Neural cell (in vitro differentiated cells): ENCODE measurements at regions not wholly inside any gene's neighbourhood (a gene's known extent, or its start where the extent isn't known, plus 50 kb on each side); places are given as distances from the start of the nearest gene placed in this dataset.

ENCODE experiments used
- H2AFZ ChIP-seq: fragments of 200-600, 300-800 bp; sonication (generic), shearing (Covaris generic); 2 replicates; pipeline ENCODE4 v1.6.0; 2014; ENCODE audit warnings: low read depth, mild to moderate bottlenecking, antibody characterized with exemption, low read length, moderate library complexity
- H3F3A ChIP-seq: fragments of 200-600 bp; shearing (Covaris generic); 2 replicates; pipeline ENCODE4 v1.6.1; 2016; ENCODE audit warnings: mild to moderate bottlenecking, moderate library complexity, mixed read lengths, antibody characterized with exemption, low read length; ENCODE audit not compliant: insufficient read depth, poor library complexity, severe bottlenecking
- H3K27ac ChIP-seq: fragments of 200-600, 300-800 bp; sonication (generic), shearing (Covaris generic); 2 replicates; pipeline ENCODE4 v1.5.1; 2014; ENCODE audit warnings: mild to moderate bottlenecking, low read length, moderate library complexity
- H3K27me3 ChIP-seq: fragments of 300-800, 200-600 bp; sonication (generic), shearing (Covaris generic); 2 replicates; pipeline ENCODE4 v1.6.0; 2014; ENCODE audit warnings: mild to moderate bottlenecking, low read depth, low read length, moderate library complexity; ENCODE audit not compliant: insufficient read depth
- H3K36me3 ChIP-seq: fragments of 300-800, 200-600 bp; sonication (generic), shearing (Covaris generic); 2 replicates; pipeline ENCODE4 v1.5.1; 2014; ENCODE audit warnings: mild to moderate bottlenecking, antibody characterized with exemption, low read length, moderate library complexity; ENCODE audit not compliant: insufficient read depth
- H3K4me2 ChIP-seq: fragments of 300-800, 200-600 bp; sonication (generic), shearing (Covaris generic); 2 replicates; pipeline ENCODE4 v1.6.0; 2014; ENCODE audit warnings: mild to moderate bottlenecking, low read length
- H3K4me3 ChIP-seq: fragments of 300-800, 200-600 bp; sonication (generic), shearing (Covaris generic); 2 replicates; pipeline ENCODE4 v1.5.1; 2014; ENCODE audit warnings: mild to moderate bottlenecking, low read length, moderate library complexity
- H3K79me2 ChIP-seq: fragments of 200-600 bp; shearing (Covaris generic); replicated peaks from 2 replicates; pipeline ENCODE4 v1.6.0; 2014; ENCODE audit warnings: mild to moderate bottlenecking, low read length, moderate library complexity; ENCODE audit not compliant: insufficient read depth
- H3K9ac ChIP-seq: fragments of 300-800, 200-600 bp; sonication (generic), shearing (Covaris generic); 2 replicates; pipeline ENCODE4 v1.6.1; 2016; ENCODE audit warnings: mild to moderate bottlenecking, low read length, mixed read lengths
- H3K9me2 ChIP-seq: fragments of 200-600 bp; shearing (Covaris generic); 2 replicates; pipeline ENCODE4 v1.6.1; 2016; ENCODE audit warnings: mild to moderate bottlenecking, low read length, mixed read lengths; ENCODE audit not compliant: insufficient read depth
- H3K9me3 ChIP-seq: fragments of 200-600, 300-800 bp; sonication (generic), shearing (Covaris generic); 2 replicates; pipeline ENCODE4 v1.6.1; 2016; ENCODE audit warnings: mild to moderate bottlenecking, mixed run types, low read length, moderate library complexity, mixed read lengths
- H4K20me1 ChIP-seq: fragments of 200-600 bp; shearing (Covaris generic); 2 replicates; pipeline ENCODE4 v1.6.1; 2016; ENCODE audit warnings: mild to moderate bottlenecking, mixed run types; ENCODE audit not compliant: insufficient read depth
- CTCF ChIP-seq: fragments of 450-650 bp; IDR thresholded peaks from 2 replicates; pipeline ENCODE4 v1.5.1; 2014; ENCODE audit warnings: antibody characterized with exemption, mild to moderate bottlenecking, moderate library complexity; ENCODE audit not compliant: poor library complexity, severe bottlenecking
- EP300 ChIP-seq: fragments of 450-650 bp; conservative IDR thresholded peaks from 2 replicates; pipeline ENCODE4 v1.6.1; 2014; ENCODE audit warnings: antibody characterized with exemption, mild to moderate bottlenecking, moderate library complexity; ENCODE audit not compliant: poor library complexity, severe bottlenecking
- EZH2 ChIP-seq: fragments of 200-600, 300-800 bp; shearing (Covaris generic), sonication (generic); IDR thresholded peaks from 2 replicates; pipeline ENCODE4 v1.6.1; 2014; ENCODE audit warnings: antibody characterized with exemption, low read length, borderline replicate concordance, mild to moderate bottlenecking; ENCODE audit not compliant: insufficient read depth, poor library complexity, severe bottlenecking
- MXI1 ChIP-seq: fragments of 450-650 bp; conservative IDR thresholded peaks from 2 replicates; pipeline ENCODE4 v1.6.1; 2014; ENCODE audit warnings: antibody characterized with exemption, mild to moderate bottlenecking; ENCODE audit not compliant: poor library complexity, severe bottlenecking
- POLR2AphosphoS5 ChIP-seq: IDR thresholded peaks from 2 replicates; pipeline ENCODE4 v1.6.1; 2012
- RAD21 ChIP-seq: fragments of 450-650 bp; conservative IDR thresholded peaks from 2 replicates; pipeline ENCODE4 v1.6.1; 2014; ENCODE audit warnings: antibody characterized with exemption, mild to moderate bottlenecking, moderate library complexity
- REST ChIP-seq: IDR thresholded peaks from 2 replicates; pipeline ENCODE4 v1.6.1; 2012; ENCODE audit warnings: borderline replicate concordance
- SMC3 ChIP-seq: fragments of 450-650 bp; conservative IDR thresholded peaks from 2 replicates; pipeline ENCODE4 v1.6.1; 2014; ENCODE audit warnings: antibody characterized with exemption, mild to moderate bottlenecking, moderate library complexity; ENCODE audit not compliant: poor library complexity
- TAF1 ChIP-seq: IDR thresholded peaks from 2 replicates; pipeline ENCODE4 v1.6.1; 2012; ENCODE audit warnings: low read depth

GRCh38 chr7:12831024-12831423 lies 143.6 kb downstream of the ARL4A start:
- no peak for TF ChIP-seq EZH2
- TF ChIP-seq EP300, result no peak
- no peak for TF ChIP-seq POLR2AphosphoS5
- no peak for TF ChIP-seq SMC3
- no peak for TF ChIP-seq REST
- no peak for TF ChIP-seq MXI1
- TF ChIP-seq RAD21, result no peak
- TF ChIP-seq CTCF, result no peak
- no peak for TF ChIP-seq TAF1
- Histone ChIP-seq H3K9me2 (no peaks in the 10 kb centered on the region), H4K20me1 (no peaks in the 10 kb centered on the region)

GRCh38 chr7:12833829-12834228 lies 146.4 kb downstream of the ARL4A start:
- TF ChIP-seq TAF1, result no peak
- TF ChIP-seq RAD21, result no peak
- TF ChIP-seq SMC3, result no peak
- TF ChIP-seq REST, result no peak
- no peak for TF ChIP-seq EP300
- no peak for TF ChIP-seq EZH2
- TF ChIP-seq MXI1, result no peak
- TF ChIP-seq CTCF, result no peak
- no peak for TF ChIP-seq POLR2AphosphoS5
- H2AFZ ChIP-seq, result no peak overlapping the region
- H3K9me3 ChIP-seq, result no peaks in the 10 kb centered on the region
- H3K9ac ChIP-seq, result no peak overlapping the region
- no peaks in the 10 kb centered on the region for H3K9me2 ChIP-seq
- H3K4me3 ChIP-seq, result no peak overlapping the region
- H3K4me2 ChIP-seq, result no peak overlapping the region
- H3K36me3 ChIP-seq, result no peaks in the 10 kb centered on the region
- no peaks in the 10 kb centered on the region for H3K79me2 ChIP-seq
- H3F3A ChIP-seq, result no peaks in the 10 kb centered on the region
- H4K20me1 ChIP-seq, result no peaks in the 10 kb centered on the region
- no peak overlapping the region for H3K27ac ChIP-seq
- H3K27me3 ChIP-seq, result no peaks in the 10 kb centered on the region

More at GRCh38 chr7:12831024-12831423, 143.6 kb downstream of the ARL4A start:
- Histone ChIP-seq H3K9me3 (no peaks in the 10 kb centered on the region), H3K4me3 (no peak overlapping the region), H3K4me2 (no peak overlapping the region), H3K27me3 (no peaks in the 10 kb centered on the region), H3K36me3 (no peaks in the 10 kb centered on the region), H3K79me2 (no peaks in the 10 kb centered on the region), H3K27ac (no peak overlapping the region), H3K9ac (no peak overlapping the region), H3F3A (no peaks in the 10 kb centered on the region), H2AFZ (no peak overlapping the region)
